ENCODE measurements at regions not wholly inside any gene's neighbourhood (a gene's known extent, or its start where the extent isn't known, plus 50 kb on each side); places are given as distances from the start of the nearest gene placed in this dataset.

DNA sequence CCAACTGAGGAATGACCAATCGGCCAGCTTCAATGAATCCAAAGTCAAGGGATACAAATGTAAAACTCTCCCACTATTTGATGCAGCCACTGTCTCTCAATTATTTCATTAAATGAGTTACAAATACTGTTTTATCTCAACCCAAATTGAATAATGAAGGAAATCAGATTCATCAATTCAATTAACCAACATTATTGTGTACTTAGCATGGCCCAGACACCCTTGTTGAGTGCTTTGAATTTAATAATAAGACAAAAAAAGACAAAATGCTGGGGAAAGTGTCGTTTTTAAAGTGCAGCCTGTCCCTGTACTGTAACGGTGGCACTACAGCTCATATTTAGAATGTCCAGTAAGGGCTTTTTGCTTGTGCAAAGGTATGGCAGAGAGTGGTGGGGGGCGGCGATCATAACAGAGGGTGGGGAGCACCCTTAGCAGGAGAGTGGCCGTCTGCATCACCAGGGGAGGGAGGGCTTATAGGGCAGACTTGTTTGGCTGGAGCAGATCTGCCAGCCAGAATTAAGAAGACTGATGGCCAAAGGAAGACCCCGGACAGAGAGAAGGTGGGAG is 123.8 kb upstream of the GALNT2 start:
- no peak for DNase-seq
- H3K27me3 ChIP-seq = no peaks in the 10 kb centered on the region

GRCh38 chr1:229943988-229944743 is 122.9 kb upstream of the GALNT2 start:
- no peak overlapping the region for H3K27ac ChIP-seq
- no peaks in the 10 kb centered on the region for H3K36me3 ChIP-seq
- intact Hi-C loops (cut with DNase I; ENCODE audit: low total_unique reads) = no loop called here
- H3K4me1 ChIP-seq = no peaks in the 10 kb centered on the region
- H3K9me3 ChIP-seq = no peaks in the 10 kb centered on the region
- DNase-seq = no peak
- no peak overlapping the region for H3K4me3 ChIP-seq
- no peaks in the 10 kb centered on the region for H3K27me3 ChIP-seq
- TF ChIP-seq CTCF (IDR thresholded peaks at IDR 0.05) (no peak), POLR2A (IDR thresholded peaks at IDR 0.05) (no peak)

More for the DNA sequence above, 123.8 kb upstream of the GALNT2 start:
- Histone ChIP-seq H3K36me3 (no peaks in the 10 kb centered on the region), H3K9me3 (no peaks in the 10 kb centered on the region), H3K4me3 (no peak overlapping the region), H3K27ac (no peak overlapping the region), H3K4me1 (no peaks in the 10 kb centered on the region)
- TF ChIP-seq CTCF (IDR thresholded peaks at IDR 0.05) (no peak), POLR2A (IDR thresholded peaks at IDR 0.05) (no peak)
- intact Hi-C loops (cut with DNase I; ENCODE audit: low total_unique reads) = no loop called here

DNA sequence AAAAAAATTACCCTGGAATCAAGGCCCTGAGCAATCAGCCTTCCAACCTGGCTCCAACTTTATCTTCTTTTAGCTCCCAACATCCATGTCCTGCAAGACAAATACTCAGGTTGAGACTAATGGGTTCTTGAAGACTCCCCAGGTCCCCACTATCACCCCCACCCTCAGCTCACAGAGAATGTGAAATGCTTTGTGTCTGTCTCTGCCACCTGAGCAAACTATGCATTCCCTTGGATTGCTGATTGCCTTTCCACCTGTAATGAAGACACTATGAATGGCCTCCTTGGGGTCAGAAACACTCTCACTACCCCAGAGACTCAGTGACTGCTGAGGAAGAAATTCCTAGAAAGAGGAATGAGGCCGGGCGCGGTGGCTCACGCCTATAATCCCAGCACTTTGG is 121.2 kb upstream of the GALNT2 start:
- no peak for DNase-seq
- H3K27ac ChIP-seq = no peak overlapping the region
- TF ChIP-seq CTCF (IDR thresholded peaks at IDR 0.05) = no peak
- TF ChIP-seq POLR2A (IDR thresholded peaks at IDR 0.05) = no peak

GRCh38 chr1:229947968-229948367 is 119.1 kb upstream of the GALNT2 start:
- no peaks in the 10 kb centered on the region for H3K36me3 ChIP-seq
- no peaks in the 10 kb centered on the region for H3K27me3 ChIP-seq
- H3K4me3 ChIP-seq = no peak overlapping the region
- no peak overlapping the region for H3K27ac ChIP-seq
- no peak for TF ChIP-seq POLR2A (IDR thresholded peaks at IDR 0.05)
- no peak for TF ChIP-seq CTCF (IDR thresholded peaks at IDR 0.05)
- intact Hi-C loops (cut with DNase I; ENCODE audit: low total_unique reads) = no loop called here
- H3K9me3 ChIP-seq = no peaks in the 10 kb centered on the region
- DNase-seq = no peak
- no peaks in the 10 kb centered on the region for H3K4me1 ChIP-seq

More for the DNA sequence above, 121.2 kb upstream of the GALNT2 start:
- no peaks in the 10 kb centered on the region for H3K27me3 ChIP-seq
- no peaks in the 10 kb centered on the region for H3K9me3 ChIP-seq
- no peaks in the 10 kb centered on the region for H3K36me3 ChIP-seq
- intact Hi-C loops (cut with DNase I; ENCODE audit: low total_unique reads) = no loop called here
- H3K4me3 ChIP-seq = no peak overlapping the region
- no peaks in the 10 kb centered on the region for H3K4me1 ChIP-seq

GRCh38 chr1:229948438-229948837 is 118.6 kb upstream of the GALNT2 start:
- Histone ChIP-seq H3K27ac (no peak overlapping the region), H3K27me3 (no peaks in the 10 kb centered on the region), H3K4me1 (no peaks in the 10 kb centered on the region), H3K4me3 (no peak overlapping the region), H3K36me3 (no peaks in the 10 kb centered on the region), H3K9me3 (no peaks in the 10 kb centered on the region)
- no peak for DNase-seq
- TF ChIP-seq POLR2A (IDR thresholded peaks at IDR 0.05) = no peak
- TF ChIP-seq CTCF (IDR thresholded peaks at IDR 0.05) = no peak
- intact Hi-C loops (cut with DNase I; ENCODE audit: low total_unique reads) = no loop called here

Measured in uterus (tissue), 3 donors.